ENCODE measurements at regions not wholly inside any gene's neighbourhood (a gene's known extent, or its start where the extent isn't known, plus 50 kb on each side); places are given as distances from the start of the nearest gene placed in this dataset.

- Histone ChIP-seq H3K9me3 (replicated peaks; ENCODE audit: control insufficient read depth, insufficient read depth, low read length) (no peaks in the 10 kb centered on the region), H3K4me2 (ENCODE audit: insufficient read depth, low read length) (no peak overlapping the region), H3K9ac (replicated peaks; ENCODE audit: extremely low read depth, insufficient read depth, low read length) (no peak overlapping the region), H4K20me1 (replicated peaks; ENCODE audit: control insufficient read depth, extremely low read depth, insufficient read depth, low read length) (no peaks in the 10 kb centered on the region), H3K4me1 (ENCODE audit: control insufficient read depth, extremely low read depth, insufficient read depth, low read length) (no peaks in the 10 kb centered on the region), H3K27me3 (ENCODE audit: control insufficient read depth in 2 of 2, insufficient read depth in 2 of 2, low read length in 2 of 2) (no peaks in the 10 kb centered on the region), H3K79me2 (ENCODE audit: control insufficient read depth, insufficient read depth, low read length) (no peaks in the 10 kb centered on the region), H3K27ac (ENCODE audit: insufficient read depth, low read depth, low read length) (no peak overlapping the region), H3K4me3 (replicated peaks in 1 of 3; ENCODE audit: insufficient read depth in 1 of 3, low read depth in 1 of 3, low read length in 3 of 3) (no peak overlapping the region), H2AFZ (ENCODE audit: low read depth, low read length) (no peak overlapping the region), H3K36me3 (ENCODE audit: control insufficient read depth in 2 of 2, extremely low read depth in 1 of 2, insufficient read depth in 2 of 2, low read length in 2 of 2) (no peaks in the 10 kb centered on the region), H3K9me1 (replicated peaks; ENCODE audit: control insufficient read depth, extremely low read depth, insufficient read depth, low read length) (no peaks in the 10 kb centered on the region)
- intact Hi-C loops (cut with micrococcal nuclease), result no loop called here
- POLR2A ChIA-PET, result no interaction called here
- TF ChIP-seq POLR2AphosphoS5 (IDR thresholded peaks at IDR 0.05; ENCODE audit: insufficient read depth, low read depth, low read length), result no peak
- TF ChIP-seq MYC (IDR thresholded peaks at IDR 0.05; ENCODE audit: low read depth, low read length), result no peak
- TF ChIP-seq GATA2 (IDR thresholded peaks at IDR 0.05; ENCODE audit: insufficient read depth, insufficient read length, low read depth, low read length), result no peak
- no peak for TF ChIP-seq MAX (IDR thresholded peaks at IDR 0.05; ENCODE audit: insufficient read depth, insufficient read length)
- TF ChIP-seq FOS (IDR thresholded peaks at IDR 0.05; ENCODE audit: borderline replicate concordance, insufficient read depth, low read length), result no peak
- no peak for TF ChIP-seq JUN (IDR thresholded peaks at IDR 0.05; ENCODE audit: borderline replicate concordance, insufficient read depth, insufficient read length, low read depth)
- TF ChIP-seq EZH2 (IDR thresholded peaks at IDR 0.05; ENCODE audit: borderline replicate concordance, low read depth, low read length, severe bottlenecking), result no peak
- TF ChIP-seq CTCF (IDR thresholded peaks at IDR 0.05; ENCODE audit: extremely low read depth in 1 of 2, insufficient read depth in 1 of 2, low read depth in 1 of 2, low read length in 2 of 2), result no peak
- TF ChIP-seq POLR2A (IDR thresholded peaks at IDR 0.05; ENCODE audit: low read depth, low read length), result no peak
- dilution Hi-C loops (cut with MboI; ENCODE audit: extremely low pct_ligation_motif_present, low sequenced_read_pairs), result no loop called here
- no peak for DNase-seq (ENCODE audit: low read depth, low spot score)
- BruUV-seq (replicated peaks), result no TSS peak
- FAIRE-seq, result no peak
- CTCF ChIA-PET, result no interaction called here
Measured at GRCh38 chr12:38154096-38155019, 162.2 kb upstream of the ALG10B start.
